A549 (cell line): ENCODE measurements at regions not wholly inside any gene's neighbourhood (a gene's known extent, or its start where the extent isn't known, plus 50 kb on each side); places are given as distances from the start of the nearest gene placed in this dataset.

Source experiments
- CHD2 ChIP-seq: fragments of 150-350 bp; IDR thresholded peaks from 2 replicates; pipeline ENCODE4 v1.6.1; 2014; ENCODE audit warnings: low read length; ENCODE audit not compliant: partially characterized antibody
- HOXA7 ChIP-seq: fragments of 250-450 bp; sonication (Bioruptor Pico); IDR thresholded peaks from 2 replicates; pipeline ENCODE4 v1.5.0; 2020; ENCODE audit warnings: mild to moderate bottlenecking, moderate library complexity
- ZSCAN20 ChIP-seq: fragments of 250-450 bp; sonication (Bioruptor Pico); IDR thresholded peaks from 2 replicates; pipeline ENCODE4 v1.8.0; 2022; ENCODE audit warnings: mild to moderate bottlenecking, moderate library complexity
- TF ChIP-seq, protein P1 (sequence below): fragments of >200 bp; sonication (Bioruptor Twin); formaldehyde crosslinking; IDR thresholded peaks from 3 replicates; pipeline ENCODE4 v1.5.1; 2016

DNA sequence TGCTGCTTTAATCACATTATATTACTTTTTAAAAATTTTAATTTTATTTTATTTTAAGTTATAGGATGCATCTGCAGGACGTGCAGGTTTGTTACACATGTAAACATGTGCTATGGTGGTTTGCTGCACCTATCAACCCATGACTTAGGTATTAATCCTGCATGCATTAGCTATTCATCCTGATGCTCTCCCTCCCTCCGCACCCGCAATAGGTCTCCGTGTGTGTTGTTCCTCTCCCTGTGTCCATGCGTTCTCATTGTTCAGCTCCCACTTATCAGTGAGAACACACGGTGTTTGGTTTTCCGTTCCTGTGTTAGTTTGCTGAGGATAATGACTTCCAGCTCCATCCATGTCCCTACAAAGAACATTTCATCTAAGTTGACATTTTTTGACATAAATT is 283.2 kb downstream of the CYRIA start:
- TF ChIP-seq, protein P1, sequence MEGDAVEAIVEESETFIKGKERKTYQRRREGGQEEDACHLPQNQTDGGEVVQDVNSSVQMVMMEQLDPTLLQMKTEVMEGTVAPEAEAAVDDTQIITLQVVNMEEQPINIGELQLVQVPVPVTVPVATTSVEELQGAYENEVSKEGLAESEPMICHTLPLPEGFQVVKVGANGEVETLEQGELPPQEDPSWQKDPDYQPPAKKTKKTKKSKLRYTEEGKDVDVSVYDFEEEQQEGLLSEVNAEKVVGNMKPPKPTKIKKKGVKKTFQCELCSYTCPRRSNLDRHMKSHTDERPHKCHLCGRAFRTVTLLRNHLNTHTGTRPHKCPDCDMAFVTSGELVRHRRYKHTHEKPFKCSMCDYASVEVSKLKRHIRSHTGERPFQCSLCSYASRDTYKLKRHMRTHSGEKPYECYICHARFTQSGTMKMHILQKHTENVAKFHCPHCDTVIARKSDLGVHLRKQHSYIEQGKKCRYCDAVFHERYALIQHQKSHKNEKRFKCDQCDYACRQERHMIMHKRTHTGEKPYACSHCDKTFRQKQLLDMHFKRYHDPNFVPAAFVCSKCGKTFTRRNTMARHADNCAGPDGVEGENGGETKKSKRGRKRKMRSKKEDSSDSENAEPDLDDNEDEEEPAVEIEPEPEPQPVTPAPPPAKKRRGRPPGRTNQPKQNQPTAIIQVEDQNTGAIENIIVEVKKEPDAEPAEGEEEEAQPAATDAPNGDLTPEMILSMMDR: no peak
- no peak for TF ChIP-seq HOXA7
- no peak for TF ChIP-seq CHD2
- TF ChIP-seq ZSCAN20 (CRISPR knock-in tag): no peak
